CD1c-positive myeloid dendritic cell (primary cell): ENCODE measurements at regions not wholly inside any gene's neighbourhood (a gene's known extent, or its start where the extent isn't known, plus 50 kb on each side); places are given as distances from the start of the nearest gene placed in this dataset.
A peak's percentile ranks its signal among the peaks of the same experiment; 100 is the strongest.

Source experiments
- DNase-seq: peaks from one replicate; pipeline ENCODE4 v3.0.0-alpha.2; 2016; ENCODE audit errors: extremely low spot score

DNA sequence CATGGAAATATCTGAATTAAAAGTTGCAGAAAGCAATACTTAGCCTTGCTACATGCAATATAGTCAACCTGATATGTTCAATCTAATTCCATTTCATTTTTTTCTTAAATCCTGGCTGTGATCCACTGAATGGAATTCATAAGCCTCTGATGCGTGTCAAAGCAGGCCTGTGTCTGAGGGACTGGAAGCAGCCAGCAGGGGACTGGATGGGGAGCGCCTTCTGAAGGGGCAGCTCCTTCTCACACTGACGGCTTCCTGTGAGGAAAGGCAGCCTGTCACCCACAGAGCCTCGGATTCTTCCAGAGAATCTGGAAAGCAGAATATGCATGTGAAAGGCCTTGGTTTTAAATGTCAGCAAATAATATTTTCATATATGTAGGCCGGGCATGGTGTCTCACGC lies 73.5 kb downstream of the KCNF1 start:
- no peak for DNase-seq

DNA sequence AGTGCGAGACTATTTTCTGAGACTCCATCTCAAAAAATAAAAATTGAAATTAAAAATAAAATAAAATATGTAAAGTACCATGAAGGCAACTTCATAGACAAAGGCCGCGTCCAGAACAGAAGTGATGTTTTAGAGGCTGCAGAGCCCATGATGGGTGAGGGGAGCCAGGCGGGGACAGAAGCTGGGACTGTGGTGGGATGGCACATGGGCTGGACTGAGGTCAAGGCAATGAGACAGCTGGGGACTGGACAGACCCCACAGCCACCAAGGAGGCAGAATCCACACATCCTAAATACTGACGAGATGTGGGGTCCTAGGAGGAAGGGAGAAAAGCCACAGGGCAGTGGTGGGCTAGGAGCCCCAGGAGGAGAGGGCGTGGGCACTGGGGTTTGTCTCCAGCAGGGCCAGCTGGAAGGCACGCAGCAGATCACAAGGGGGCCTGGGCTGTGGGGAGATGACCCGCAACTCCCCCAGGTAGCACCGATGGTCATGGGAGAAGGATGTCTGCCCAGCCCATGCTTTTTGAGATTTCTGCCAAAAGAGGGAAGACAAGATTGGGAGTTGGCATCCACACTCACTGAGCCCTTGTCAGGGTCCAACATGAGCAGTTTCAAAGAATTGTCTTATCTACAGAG lies 74.3 kb downstream of the KCNF1 start:
- DNase-seq, result no peak

DNA sequence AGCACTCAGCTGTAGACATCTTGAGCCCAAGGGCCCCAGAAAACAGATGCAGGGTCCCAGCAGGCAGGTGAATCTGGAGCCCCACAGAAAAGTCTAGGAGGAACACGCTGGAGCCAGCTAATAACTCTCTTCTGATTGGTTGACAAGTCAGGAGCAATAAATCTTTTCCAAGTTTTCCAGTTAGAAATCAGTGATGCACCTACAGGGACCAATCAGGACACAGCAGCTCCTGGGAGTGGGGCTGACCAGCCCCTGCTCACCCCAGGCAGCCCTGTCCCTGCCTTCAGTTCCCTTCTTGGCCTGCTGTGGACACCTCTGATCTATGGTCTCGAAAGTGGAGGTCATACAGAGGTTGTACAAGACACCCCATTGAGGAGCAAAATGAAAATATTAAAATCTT lies 75.7 kb downstream of the KCNF1 start:
- no peak for DNase-seq

DNA sequence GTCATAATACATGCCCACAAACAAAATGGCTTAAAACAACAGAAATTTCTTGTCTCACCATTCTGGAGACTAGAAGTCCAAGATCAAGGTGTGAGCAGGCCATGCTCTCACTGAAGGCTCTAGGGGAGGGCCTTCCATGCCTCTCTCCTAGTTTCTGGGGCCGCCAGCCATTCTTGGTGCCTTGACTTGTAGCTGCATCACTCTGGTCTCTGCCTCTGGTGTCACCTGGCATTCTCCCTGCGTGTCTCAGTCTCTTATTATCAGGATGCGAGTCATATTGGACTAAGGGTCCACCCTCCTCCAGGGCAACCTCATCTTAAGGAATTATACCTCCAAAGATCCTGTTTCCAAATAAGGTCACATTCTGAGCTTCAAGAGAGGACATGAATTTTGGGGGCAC lies 76.1 kb downstream of the KCNF1 start:
- DNase-seq, result no peak

DNA sequence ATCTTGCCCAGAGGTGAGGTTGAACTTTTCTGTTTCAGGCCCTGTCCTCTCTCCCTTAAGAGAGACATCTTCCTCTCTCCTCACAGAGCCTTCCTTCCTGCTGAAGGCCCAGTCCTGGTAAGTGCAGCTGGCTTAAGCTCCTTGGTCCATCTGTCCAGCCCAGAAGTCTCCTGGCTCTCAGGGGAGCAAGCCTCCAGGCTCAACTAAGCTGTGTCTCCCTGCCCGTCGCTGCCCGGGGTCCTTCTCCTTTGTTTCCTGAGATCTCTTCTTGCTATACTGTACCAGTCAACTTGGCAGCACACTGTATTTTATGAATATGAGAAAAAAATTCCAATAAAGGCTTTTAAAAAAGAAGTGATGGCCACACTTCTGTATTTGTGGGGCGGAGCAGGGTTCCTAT lies 77.4 kb downstream of the KCNF1 start:
- DNase-seq, result no peak

DNA sequence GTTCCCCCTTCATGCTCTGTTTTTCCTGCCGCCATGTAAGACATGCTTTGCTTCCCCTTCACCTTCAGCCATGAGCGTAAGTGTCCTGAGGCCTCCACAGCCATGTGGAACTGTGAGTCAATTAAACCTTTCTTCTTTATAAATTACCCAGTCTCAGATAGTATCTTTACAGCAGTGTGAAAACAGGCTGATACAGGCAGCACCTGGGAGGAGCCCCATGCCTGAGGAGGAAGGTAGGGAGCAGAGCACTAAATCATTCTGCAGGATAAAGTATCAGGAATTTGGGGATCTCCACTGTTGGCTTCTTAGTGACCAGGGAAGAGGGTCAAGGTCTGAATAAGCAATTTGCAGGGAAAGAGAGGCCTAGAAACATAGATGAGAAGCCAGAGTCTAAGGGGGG lies 78.0 kb downstream of the KCNF1 start:
- no peak for DNase-seq

DNA sequence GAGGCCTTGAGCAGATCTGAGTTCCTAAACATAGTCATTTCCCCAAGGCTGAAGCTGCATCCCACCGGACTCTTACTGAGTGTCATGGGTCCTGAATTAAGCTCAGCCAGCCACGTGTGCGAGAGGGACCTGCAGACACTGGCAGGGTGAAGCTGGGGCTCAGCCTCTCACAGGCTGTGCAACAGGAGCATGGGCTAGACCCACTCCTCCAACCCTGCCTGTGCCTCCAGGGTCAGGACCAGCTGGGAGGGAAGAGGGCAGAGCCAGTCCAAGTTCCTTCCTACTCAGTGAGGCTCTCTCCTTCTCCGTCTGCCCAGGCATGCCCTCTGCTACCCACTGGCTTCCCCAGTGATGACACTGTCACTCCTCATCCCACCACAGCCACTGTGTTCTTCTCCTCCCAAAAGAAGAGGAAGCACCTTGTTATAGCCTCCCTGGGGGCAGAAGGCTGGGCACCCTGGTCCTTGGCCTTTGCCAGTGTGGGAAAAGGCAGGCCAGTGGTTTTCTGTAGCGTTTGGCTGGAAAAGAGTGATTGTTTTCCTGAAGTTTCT lies 78.9 kb downstream of the KCNF1 start:
- DNase-seq, result no peak

DNA sequence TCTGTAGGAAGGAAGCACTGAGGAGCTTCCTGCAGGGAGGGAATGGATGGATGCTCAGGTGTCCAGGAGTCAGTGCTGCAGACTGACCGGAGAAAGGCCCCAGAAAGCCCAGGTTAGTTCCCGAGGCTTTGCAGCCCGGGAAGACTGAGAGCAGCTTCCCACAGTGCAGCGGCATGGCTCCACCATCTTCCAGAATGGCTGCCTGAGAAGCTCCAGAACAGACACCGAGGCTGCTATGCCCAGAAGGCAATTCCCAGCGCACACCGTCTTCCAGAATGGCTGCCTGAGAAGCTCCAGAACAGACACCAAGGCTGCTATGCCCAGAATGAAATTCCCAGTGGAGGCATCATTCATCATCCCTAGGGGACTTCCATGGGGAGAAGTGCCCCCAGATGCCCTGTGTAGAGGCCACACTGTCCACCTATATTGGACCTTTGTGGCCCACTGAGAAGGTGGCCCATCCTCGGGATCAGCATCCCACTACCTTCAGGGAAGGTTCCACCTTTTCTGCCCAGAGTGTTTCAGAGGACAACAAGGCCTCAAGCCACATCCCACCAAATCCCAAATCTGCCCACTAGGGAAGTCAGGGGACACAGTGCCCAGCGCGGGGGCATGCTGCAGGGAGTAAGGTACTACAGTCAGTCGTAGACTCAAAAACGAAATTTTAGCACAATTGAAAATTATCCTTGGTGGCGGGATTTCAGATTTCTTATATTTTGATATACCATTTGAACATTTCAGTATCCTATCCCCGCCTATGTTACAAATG lies 80.5 kb downstream of the KCNF1 start:
- DNase-seq, result no peak

DNA sequence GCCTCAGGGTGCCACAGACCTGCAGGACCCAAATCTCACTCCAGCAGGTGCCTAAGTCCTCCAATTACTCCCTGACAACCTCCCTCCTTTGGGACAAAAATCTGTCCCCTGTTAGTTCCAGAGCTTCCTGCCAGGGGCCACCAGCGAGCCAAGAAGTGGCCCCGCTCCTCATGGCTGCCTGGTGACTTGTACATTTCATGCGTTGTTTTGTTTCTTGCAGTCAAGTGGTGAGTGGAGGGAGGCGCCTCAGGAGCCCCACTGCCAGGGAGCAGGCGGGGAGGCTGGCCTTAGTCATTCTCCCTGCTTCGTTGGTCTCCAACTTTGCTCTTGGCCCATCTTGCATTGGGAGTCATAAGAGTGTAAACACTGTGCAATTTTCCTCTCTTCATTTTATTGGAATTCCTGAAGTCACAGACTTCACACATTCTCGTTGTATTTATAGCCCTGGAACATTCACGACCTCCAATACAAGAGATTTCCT lies 81.3 kb downstream of the KCNF1 start:
- DNase-seq, result no peak

DNA sequence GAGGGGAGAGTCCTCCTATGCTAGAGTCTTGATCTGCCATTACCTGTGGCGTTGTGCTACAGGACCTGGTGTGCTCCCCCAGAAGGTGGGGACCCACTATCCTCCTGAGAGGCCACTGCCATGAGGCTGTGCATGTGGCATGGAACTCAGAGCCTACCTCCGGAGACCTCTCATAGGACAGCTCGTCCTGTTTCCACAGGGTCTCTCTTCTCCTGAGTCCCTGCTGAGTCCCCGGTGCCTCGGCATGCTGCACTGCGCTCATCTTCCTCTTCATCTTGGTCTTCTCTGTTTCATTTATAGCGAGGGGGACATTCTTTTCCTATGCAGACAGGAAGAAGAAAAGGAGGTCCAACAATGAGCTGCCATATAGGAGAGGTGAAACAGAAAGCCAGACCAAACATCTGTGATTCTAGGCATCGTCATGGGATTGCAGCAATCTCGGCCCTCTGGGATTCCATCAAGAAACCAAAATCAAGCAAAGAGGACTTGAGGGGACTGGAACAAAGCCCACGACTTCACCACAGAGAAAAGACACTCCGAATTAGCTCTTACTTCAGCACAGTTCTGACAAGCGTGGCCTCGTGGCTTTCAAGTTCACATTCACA lies 83.7 kb downstream of the KCNF1 start:
- DNase-seq, result no peak

DNA sequence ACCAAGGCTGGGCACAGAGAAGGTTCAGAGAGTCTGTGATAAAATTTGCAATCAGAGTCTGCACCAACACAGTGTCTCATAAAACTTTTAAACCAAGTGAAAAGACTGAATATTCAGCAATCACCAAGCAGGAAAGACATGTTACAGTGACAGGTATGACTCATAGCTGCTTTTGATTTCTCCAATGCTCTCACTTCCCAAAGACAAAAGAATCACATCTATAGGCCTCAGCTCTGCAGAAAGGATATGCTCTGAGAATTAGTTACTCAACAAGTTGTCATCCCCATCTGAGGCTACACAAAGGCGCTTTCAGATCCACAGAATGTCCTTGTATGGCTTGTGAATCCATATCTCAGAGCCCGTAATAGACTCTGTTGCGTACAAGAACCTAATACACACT lies 92.5 kb downstream of the KCNF1 start:
- DNase-seq, result peak; percentile 39

DNA sequence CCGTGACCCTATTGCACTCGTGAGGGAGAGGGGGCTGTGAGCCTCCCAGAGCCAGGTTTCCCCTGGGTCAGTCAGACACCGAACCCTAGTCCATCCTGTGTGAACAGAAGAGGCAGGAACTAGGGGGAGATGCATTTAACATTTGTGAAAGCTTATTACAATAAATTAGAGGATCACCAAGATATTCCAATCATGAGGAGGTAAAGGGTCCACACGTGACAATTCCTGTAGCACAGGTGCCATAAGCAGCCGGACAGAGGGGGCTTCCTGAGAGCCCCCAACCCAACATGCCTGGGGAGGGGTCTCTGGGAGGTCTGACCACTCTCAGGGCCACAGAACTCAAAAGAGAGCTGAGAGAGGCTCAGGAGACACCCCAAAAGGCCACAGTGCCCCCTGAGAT lies 93.3 kb downstream of the KCNF1 start:
- no peak for DNase-seq

DNA sequence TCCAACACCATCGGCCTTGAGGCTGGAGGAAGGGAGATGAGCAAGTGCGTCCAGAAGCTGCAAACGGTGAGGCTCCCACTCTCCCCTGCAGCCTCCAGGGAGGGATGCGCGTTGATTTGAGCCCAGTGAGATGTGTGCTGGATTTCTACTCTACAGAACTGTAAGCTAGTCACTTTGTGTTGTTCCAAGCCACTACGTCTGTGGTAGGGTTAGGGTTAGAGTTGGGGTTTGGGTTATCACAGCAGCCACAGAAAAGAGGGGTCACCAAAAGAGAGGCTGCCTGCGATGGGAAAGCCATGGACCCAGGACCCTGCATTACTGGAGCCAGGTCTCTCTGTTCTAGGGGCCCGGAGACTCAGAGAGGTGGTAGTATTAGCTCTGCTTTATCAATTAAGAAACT lies 94.5 kb downstream of the KCNF1 start:
- no peak for DNase-seq

DNA sequence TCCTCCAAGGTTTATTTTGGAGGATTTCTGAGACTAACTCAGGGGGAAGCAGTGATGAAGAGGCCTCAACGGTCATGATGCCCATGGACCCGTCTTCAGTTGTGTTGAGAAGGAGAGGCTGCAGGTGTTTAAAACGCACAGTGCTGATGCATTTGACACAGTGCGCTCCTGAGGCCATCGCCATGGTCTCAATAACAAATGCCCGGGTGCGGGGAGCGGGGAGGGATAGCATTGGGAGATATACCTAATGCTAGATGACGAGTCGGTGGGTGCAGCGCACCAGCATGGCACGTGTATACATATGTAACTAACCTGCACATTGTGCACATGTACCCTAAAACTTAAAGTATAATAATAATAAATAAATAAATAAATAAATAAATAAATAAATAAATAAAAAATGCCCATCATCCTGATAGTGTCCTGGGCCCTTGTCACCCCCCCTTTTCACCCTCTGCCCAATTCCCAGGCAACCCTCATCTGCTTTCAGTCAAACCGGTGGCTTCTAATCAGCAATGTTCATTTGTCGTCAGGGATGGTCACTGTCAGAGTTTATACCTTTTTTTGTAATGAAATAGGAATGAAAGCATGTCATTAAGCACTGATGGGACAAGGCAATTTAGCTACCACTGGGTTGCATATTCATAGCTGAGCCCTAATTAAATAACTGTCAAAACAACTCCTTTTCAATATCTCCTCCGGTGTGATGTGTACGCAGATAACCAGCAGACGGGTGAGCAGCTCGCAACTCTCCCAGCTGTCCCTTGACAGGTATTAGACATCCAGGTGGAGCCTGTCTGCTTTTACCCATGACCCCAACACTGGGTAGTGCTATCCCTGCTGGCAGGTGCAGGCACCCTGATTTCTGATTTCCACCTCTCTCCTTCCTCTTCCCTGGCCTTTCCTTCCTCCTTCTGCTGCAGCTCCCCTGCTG lies 95.9 kb downstream of the KCNF1 start:
- no peak for DNase-seq

DNA sequence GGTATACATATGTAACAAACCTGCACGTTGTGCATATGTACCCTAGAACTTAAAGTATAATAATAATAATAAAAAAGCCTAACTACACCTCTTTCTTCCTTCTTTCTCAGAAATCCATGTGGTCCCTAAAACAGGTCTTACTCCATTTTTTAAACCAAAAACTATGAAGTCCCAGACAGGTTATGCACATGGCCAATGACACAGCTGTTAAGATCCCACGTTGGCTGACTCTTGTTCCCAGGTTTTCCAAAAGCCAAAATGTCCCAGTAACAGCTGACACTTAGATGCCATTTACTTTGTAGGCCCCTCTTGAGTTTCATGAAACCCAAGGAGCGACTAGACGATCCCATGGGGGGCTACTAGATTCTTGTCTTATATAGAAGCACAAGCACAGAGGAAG lies 97.0 kb downstream of the KCNF1 start:
- DNase-seq, result no peak

DNA sequence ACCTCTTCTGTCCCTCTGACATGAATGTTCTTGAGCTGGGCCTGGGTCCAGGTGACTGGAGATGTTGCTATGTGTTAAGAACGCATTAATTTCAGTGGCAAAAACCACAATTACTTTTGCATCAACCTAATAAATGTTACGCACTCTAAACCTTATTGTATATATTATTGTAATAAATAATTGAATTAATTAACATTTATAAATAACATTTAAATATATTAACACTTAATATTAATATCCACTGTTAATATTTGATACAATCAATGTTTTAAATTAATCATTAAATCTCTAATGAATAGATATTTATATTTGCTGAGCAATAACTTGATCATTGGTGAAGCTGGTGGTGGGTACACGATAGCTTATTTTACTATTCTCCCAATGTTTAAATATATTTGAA lies 97.4 kb downstream of the KCNF1 start:
- DNase-seq, result no peak

DNA sequence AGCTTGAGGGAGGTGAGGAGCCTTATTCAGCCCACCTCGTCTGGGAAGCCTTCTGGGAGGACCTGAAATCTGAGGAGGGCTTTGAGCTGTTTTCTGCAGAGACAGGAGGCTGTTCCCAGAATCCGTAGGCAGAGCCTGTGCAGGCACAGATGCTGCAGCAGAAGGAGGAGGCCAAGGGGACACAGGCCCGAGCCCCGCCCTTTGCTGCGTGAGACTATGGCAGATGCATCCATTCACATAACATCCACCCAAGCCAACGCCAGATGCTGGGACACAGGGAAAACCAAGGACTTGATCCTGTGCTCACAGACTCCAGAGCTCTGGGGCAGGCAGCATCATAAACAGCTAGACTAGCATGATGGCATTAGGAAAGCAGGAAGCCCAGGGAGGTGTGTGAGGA lies 98.2 kb downstream of the KCNF1 start:
- DNase-seq, result no peak

DNA sequence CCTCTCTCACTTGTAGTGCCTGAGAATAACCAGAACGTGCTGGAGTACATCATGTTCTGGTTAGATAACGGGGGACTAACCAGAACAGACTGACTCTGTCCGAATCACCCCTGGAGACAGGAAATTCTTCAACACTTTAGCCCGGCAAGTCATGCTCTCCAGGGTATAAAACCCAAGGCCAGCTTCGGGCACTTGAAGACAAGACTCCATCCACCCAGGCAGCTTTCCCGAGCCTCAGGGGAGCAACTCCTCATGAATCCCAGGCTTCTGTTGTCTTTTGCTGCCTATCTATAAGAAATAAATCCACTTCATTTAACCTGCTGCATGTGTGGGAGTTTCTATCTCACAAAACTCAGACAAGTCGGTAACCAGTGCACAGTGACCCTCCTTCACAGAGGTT lies 99.6 kb downstream of the KCNF1 start:
- DNase-seq, result no peak

DNA sequence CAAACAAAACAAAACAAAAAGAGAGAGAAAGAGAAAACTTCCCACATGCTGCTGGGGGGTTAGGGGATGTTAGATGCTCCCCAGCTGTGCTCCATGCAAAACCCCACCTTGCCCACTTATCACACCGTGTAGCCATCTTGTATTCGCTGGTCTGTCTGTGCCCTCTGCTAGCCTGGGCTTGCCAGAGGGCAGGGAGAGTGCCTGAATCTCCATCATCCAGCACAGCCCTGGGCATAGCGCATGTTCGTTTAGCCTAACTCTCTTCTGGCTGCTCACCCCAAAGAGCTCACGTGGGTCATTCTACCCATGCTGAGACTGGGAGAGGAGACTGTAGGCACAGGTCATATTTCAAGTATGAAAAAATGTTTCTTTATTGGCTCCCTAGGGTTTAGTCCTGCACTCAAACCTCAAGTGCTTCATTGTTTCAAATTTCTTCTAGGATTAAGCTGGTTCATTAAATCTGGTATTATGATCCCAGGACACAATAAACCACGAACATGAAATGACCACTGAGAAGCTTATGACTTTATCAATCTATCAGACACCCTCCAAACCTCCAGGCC lies 100.5 kb downstream of the KCNF1 start:
- DNase-seq, result no peak

DNA sequence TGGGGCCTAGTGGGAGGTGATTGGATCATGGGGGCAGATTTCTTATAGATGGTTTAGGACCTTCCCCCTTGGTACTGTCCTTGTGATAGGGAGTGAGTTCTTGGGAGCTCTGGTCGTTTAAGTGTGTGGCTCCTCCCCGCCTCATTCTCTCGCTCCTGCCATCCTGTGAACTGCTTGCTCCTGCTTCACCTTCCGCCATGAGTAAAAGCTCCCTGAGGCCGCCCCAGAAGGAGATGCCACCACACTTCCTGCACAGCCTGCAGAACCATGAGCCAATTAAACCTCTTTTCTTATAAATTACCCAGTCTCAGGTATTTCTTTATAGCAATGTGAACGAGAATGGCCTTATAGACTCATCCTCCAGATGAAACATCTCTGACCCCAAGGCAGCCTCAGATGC lies 101.5 kb downstream of the KCNF1 start:
- no peak for DNase-seq

DNA sequence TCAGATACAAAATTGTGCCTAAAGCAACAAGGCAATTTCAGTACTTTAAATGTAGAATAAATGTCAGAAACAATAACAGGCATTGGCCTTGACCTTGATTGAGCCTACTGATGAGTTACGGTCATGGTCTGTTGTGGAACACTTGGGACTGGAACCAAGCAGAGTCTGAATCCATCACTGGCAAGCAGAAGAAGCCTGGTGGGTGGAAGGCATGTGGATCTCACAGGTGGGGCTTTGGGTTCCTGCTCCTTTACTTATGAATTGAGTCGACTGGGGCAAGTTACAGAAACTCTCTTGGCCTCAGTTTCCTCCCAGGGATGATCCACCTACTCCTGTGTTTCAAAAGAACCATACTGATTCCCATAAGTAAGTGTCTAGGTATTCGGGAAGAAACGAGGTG lies 102.3 kb downstream of the KCNF1 start:
- no peak for DNase-seq
